ENCODE measurements at regions not wholly inside any gene's neighbourhood (a gene's known extent, or its start where the extent isn't known, plus 50 kb on each side); places are given as distances from the start of the nearest gene placed in this dataset.
"Not testable (repeated sequence)": the region's sequence is repeated elsewhere in the genome, so short reads cannot be mapped to it uniquely, and the experiment has no call there.

GRCh38 chr15:31725619-31726018 lies 304.7 kb upstream of the CHRNA7 start:
- dilution Hi-C loops (cut with MboI; ENCODE audit: extremely low pct_ligation_motif_present, low sequenced_read_pairs); H3K4me2 ChIP-seq (ENCODE audit: insufficient read depth, low read length); POLR2A ChIA-PET: not testable (repeated sequence)

GRCh38 chr15:31727612-31728011 lies 302.7 kb upstream of the CHRNA7 start:
- FAIRE-seq = no peak
- H3K9ac ChIP-seq (replicated peaks; ENCODE audit: extremely low read depth, insufficient read depth, low read length) = no peak overlapping the region
- H3K4me2 ChIP-seq (ENCODE audit: insufficient read depth, low read length) = no peak overlapping the region
- dilution Hi-C loops (cut with MboI; ENCODE audit: extremely low pct_ligation_motif_present, low sequenced_read_pairs) (no loop called here), intact Hi-C loops (cut with micrococcal nuclease) (no loop called here)
- DNase-seq (ENCODE audit: low read depth, low spot score) = no peak
- peaks cover 4% of the 10 kb centered on the region for H3K9me3 ChIP-seq (replicated peaks; ENCODE audit: control insufficient read depth, insufficient read depth, low read length)
- BruUV-seq (replicated peaks) = no TSS peak
- TF ChIP-seq, protein P1, sequence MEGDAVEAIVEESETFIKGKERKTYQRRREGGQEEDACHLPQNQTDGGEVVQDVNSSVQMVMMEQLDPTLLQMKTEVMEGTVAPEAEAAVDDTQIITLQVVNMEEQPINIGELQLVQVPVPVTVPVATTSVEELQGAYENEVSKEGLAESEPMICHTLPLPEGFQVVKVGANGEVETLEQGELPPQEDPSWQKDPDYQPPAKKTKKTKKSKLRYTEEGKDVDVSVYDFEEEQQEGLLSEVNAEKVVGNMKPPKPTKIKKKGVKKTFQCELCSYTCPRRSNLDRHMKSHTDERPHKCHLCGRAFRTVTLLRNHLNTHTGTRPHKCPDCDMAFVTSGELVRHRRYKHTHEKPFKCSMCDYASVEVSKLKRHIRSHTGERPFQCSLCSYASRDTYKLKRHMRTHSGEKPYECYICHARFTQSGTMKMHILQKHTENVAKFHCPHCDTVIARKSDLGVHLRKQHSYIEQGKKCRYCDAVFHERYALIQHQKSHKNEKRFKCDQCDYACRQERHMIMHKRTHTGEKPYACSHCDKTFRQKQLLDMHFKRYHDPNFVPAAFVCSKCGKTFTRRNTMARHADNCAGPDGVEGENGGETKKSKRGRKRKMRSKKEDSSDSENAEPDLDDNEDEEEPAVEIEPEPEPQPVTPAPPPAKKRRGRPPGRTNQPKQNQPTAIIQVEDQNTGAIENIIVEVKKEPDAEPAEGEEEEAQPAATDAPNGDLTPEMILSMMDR (IDR thresholded peaks at IDR 0.05; ENCODE audit: extremely low read depth in 1 of 2, insufficient read depth in 1 of 2, low read depth in 1 of 2, low read length in 2 of 2) = no peak
- no peak for TF ChIP-seq JUN (IDR thresholded peaks at IDR 0.05; ENCODE audit: borderline replicate concordance, insufficient read depth, insufficient read length, low read depth)
- no peak for TF ChIP-seq GATA2 (IDR thresholded peaks at IDR 0.05; ENCODE audit: insufficient read depth, insufficient read length, low read depth, low read length)
- TF ChIP-seq, protein P2, sequence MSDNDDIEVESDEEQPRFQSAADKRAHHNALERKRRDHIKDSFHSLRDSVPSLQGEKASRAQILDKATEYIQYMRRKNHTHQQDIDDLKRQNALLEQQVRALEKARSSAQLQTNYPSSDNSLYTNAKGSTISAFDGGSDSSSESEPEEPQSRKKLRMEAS (IDR thresholded peaks at IDR 0.05; ENCODE audit: insufficient read depth, insufficient read length) = no peak
- TF ChIP-seq POLR2A (IDR thresholded peaks at IDR 0.05; ENCODE audit: low read depth, low read length) = no peak
- no peak for TF ChIP-seq EZH2 (IDR thresholded peaks at IDR 0.05; ENCODE audit: borderline replicate concordance, low read depth, low read length, severe bottlenecking)
- TF ChIP-seq POLR2AphosphoS5 (IDR thresholded peaks at IDR 0.05; ENCODE audit: insufficient read depth, low read depth, low read length) = no peak
- no peak for TF ChIP-seq MYC (IDR thresholded peaks at IDR 0.05; ENCODE audit: low read depth, low read length)
- no peak for TF ChIP-seq FOS (IDR thresholded peaks at IDR 0.05; ENCODE audit: borderline replicate concordance, insufficient read depth, low read length)
- ChIA-PET POLR2A (no interaction called here), CTCF (no interaction called here)
- no peaks in the 10 kb centered on the region for H3K79me2 ChIP-seq (ENCODE audit: control insufficient read depth, insufficient read depth, low read length)
- H4K20me1 ChIP-seq (replicated peaks; ENCODE audit: control insufficient read depth, extremely low read depth, insufficient read depth, low read length) = no peaks in the 10 kb centered on the region
- H3K4me1 ChIP-seq (ENCODE audit: control insufficient read depth, extremely low read depth, insufficient read depth, low read length) = no peaks in the 10 kb centered on the region
- H3K9me1 ChIP-seq (replicated peaks; ENCODE audit: control insufficient read depth, extremely low read depth, insufficient read depth, low read length) = no peaks in the 10 kb centered on the region
- H3K4me3 ChIP-seq (replicated peaks in 1 of 3; ENCODE audit: insufficient read depth in 1 of 3, low read depth in 1 of 3, low read length in 3 of 3) = no peak overlapping the region
- H3K27me3 ChIP-seq (ENCODE audit: control insufficient read depth in 2 of 2, insufficient read depth in 2 of 2, low read length in 2 of 2) = no peaks in the 10 kb centered on the region
- no peak overlapping the region for H3K27ac ChIP-seq (ENCODE audit: insufficient read depth, low read depth, low read length)
- no peak overlapping the region for H2AFZ ChIP-seq (ENCODE audit: low read depth, low read length)
- no peaks in the 10 kb centered on the region for H3K36me3 ChIP-seq (ENCODE audit: control insufficient read depth in 2 of 2, extremely low read depth in 1 of 2, insufficient read depth in 2 of 2, low read length in 2 of 2)

More at GRCh38 chr15:31725619-31726018, 304.7 kb upstream of the CHRNA7 start:
- H3K9ac ChIP-seq (replicated peaks; ENCODE audit: extremely low read depth, insufficient read depth, low read length); H3K27ac ChIP-seq (ENCODE audit: insufficient read depth, low read depth, low read length); H3K79me2 ChIP-seq (ENCODE audit: control insufficient read depth, insufficient read depth, low read length); H2AFZ ChIP-seq (ENCODE audit: low read depth, low read length); intact Hi-C loops (cut with micrococcal nuclease); CTCF ChIA-PET; H3K9me1 ChIP-seq (replicated peaks; ENCODE audit: control insufficient read depth, extremely low read depth, insufficient read depth, low read length); H3K27me3 ChIP-seq (ENCODE audit: control insufficient read depth in 2 of 2, insufficient read depth in 2 of 2, low read length in 2 of 2); H3K4me3 ChIP-seq (replicated peaks in 1 of 3; ENCODE audit: insufficient read depth in 1 of 3, low read depth in 1 of 3, low read length in 3 of 3); BruUV-seq (replicated peaks); H3K36me3 ChIP-seq (ENCODE audit: control insufficient read depth in 2 of 2, extremely low read depth in 1 of 2, insufficient read depth in 2 of 2, low read length in 2 of 2); DNase-seq (ENCODE audit: low read depth, low spot score); H3K4me1 ChIP-seq (ENCODE audit: control insufficient read depth, extremely low read depth, insufficient read depth, low read length); H3K9me3 ChIP-seq (replicated peaks; ENCODE audit: control insufficient read depth, insufficient read depth, low read length); FAIRE-seq; H4K20me1 ChIP-seq (replicated peaks; ENCODE audit: control insufficient read depth, extremely low read depth, insufficient read depth, low read length): not testable (repeated sequence)

Measured in endothelial cell of umbilical vein (primary cell).